WTC11 (cell line): ENCODE measurements at regions not wholly inside any gene's neighbourhood (a gene's known extent, or its start where the extent isn't known, plus 50 kb on each side); places are given as distances from the start of the nearest gene placed in this dataset.

Experiments used
- ATAC-seq: fragments of 200-7000 bp; cut with Tn5 transposase; 2 replicates; pipeline ENCODE4 v1.10.0; 2021; ENCODE audit warnings: mild to moderate bottlenecking, moderate library complexity
- CTCF ChIA-PET: fragments of 300-600 bp; sonication (Branson Sonifier 250); formaldehyde crosslinking; loops from one replicate; lab custom pipeline; 2021; ENCODE audit warnings: antibody characterized with exemption; lab: Charles Lee
- POLR2A ChIA-PET: fragments of 350-600 bp; sonication (Branson Sonifier 250); formaldehyde crosslinking; loops from one replicate; lab custom pipeline; 2021; ENCODE audit warnings: antibody characterized with exemption; lab: Charles Lee
- DNase-seq: peaks from one replicate; pipeline ENCODE4 v3.0.0; 2021; ENCODE audit warnings: low spot score
- H3K27ac Mint-ChIP-seq: 2 replicates; pipeline ENCODE4 v1.8.0; 2021; ENCODE audit warnings: mixed read lengths
- H3K27me3 Mint-ChIP-seq: 2 replicates; pipeline ENCODE4 v1.8.0; 2021; ENCODE audit warnings: low read depth, mild to moderate bottlenecking, moderate library complexity, mixed read lengths
- H3K36me3 Mint-ChIP-seq: 2 replicates; pipeline ENCODE4 v1.8.0; 2021; ENCODE audit warnings: mixed read lengths
- H3K4me1 Mint-ChIP-seq: 2 replicates; pipeline ENCODE4 v1.8.0; 2022; ENCODE audit warnings: mixed read lengths
- H3K4me3 Mint-ChIP-seq: 2 replicates; pipeline ENCODE4 v1.8.0; 2021; ENCODE audit warnings: mild to moderate bottlenecking, moderate library complexity, mixed read lengths
- H3K9me3 Mint-ChIP-seq: 2 replicates; pipeline ENCODE4 v1.8.0; 2021; ENCODE audit warnings: mixed read lengths
- CREM ChIP-seq: sonication (generic); formaldehyde crosslinking; IDR thresholded peaks from 2 replicates; pipeline ENCODE4 v1.8.1; 2022; ENCODE audit warnings: mild to moderate bottlenecking, missing genetic modification reagents, moderate library complexity
- ETV6 ChIP-seq: sonication (generic); formaldehyde crosslinking; IDR thresholded peaks from 2 replicates; pipeline ENCODE4 v1.8.1; 2022; ENCODE audit warnings: mild to moderate bottlenecking, missing genetic modification reagents
- FOXP1 ChIP-seq: sonication (generic); formaldehyde crosslinking; IDR thresholded peaks from 2 replicates; pipeline ENCODE4 v1.8.0; 2022; ENCODE audit warnings: missing genetic modification reagents, mild to moderate bottlenecking, moderate library complexity, borderline replicate concordance
- GTF2I ChIP-seq: fragments of 250-450 bp; sonication (Bioruptor Pico); conservative IDR thresholded peaks from 2 replicates; pipeline ENCODE4 v1.4.0; 2021; ENCODE audit warnings: mild to moderate bottlenecking
- MXD4 ChIP-seq: fragments of 250-450 bp; sonication (Bioruptor Pico); IDR thresholded peaks from 2 replicates; pipeline ENCODE4 v1.8.0; 2021; ENCODE audit warnings: mild to moderate bottlenecking, moderate library complexity, borderline replicate concordance
- MYBL2 ChIP-seq: sonication (generic); formaldehyde crosslinking; IDR thresholded peaks from 2 replicates; pipeline ENCODE4 v1.8.1; 2023; ENCODE audit warnings: mild to moderate bottlenecking, moderate library complexity, missing genetic modification reagents
- NFE2L1 ChIP-seq: sonication (generic); formaldehyde crosslinking; IDR thresholded peaks from 2 replicates; pipeline ENCODE4 v1.8.1; 2023; ENCODE audit warnings: missing genetic modification reagents
- NR1H2 ChIP-seq: sonication (generic); formaldehyde crosslinking; IDR thresholded peaks from 2 replicates; pipeline ENCODE4 v1.9.0; 2021; ENCODE audit warnings: mild to moderate bottlenecking, moderate library complexity, missing genetic modification reagents
- NR3C1 ChIP-seq: sonication (generic); formaldehyde crosslinking; conservative IDR thresholded peaks from 2 replicates; pipeline ENCODE4 v1.8.1; 2023; ENCODE audit warnings: low read depth, mild to moderate bottlenecking, missing genetic modification reagents
- TCF7 ChIP-seq: sonication (generic); formaldehyde crosslinking; IDR thresholded peaks from 2 replicates; pipeline ENCODE4 v1.8.0; 2022; ENCODE audit warnings: mild to moderate bottlenecking, low read depth, missing genetic modification reagents, moderate library complexity
- TEAD1 ChIP-seq: sonication (generic); formaldehyde crosslinking; IDR thresholded peaks from 2 replicates; pipeline ENCODE4 v1.8.0; 2022; ENCODE audit warnings: mild to moderate bottlenecking, missing genetic modification reagents
- ZNF219 ChIP-seq: sonication (generic); formaldehyde crosslinking; IDR thresholded peaks from 2 replicates; pipeline ENCODE4 v1.8.0; 2023; ENCODE audit warnings: missing genetic modification reagents, mild to moderate bottlenecking, borderline replicate concordance
- TF ChIP-seq, protein P1 (sequence below): sonication (generic); formaldehyde crosslinking; IDR thresholded peaks from 2 replicates; pipeline ENCODE4 v1.8.0; 2022; ENCODE audit warnings: mild to moderate bottlenecking, missing genetic modification reagents
- TF ChIP-seq, protein P2 (sequence below): sonication (generic); formaldehyde crosslinking; IDR thresholded peaks from 2 replicates; pipeline ENCODE4 v1.8.0; 2022; ENCODE audit warnings: missing genetic modification reagents
- TF ChIP-seq, protein P3 (sequence below): sonication (generic); formaldehyde crosslinking; IDR thresholded peaks from 2 replicates; pipeline ENCODE4 v1.8.1; 2023; ENCODE audit warnings: mild to moderate bottlenecking, missing genetic modification reagents, borderline replicate concordance
- TF ChIP-seq, protein P4 (sequence below): sonication (generic); formaldehyde crosslinking; IDR thresholded peaks from 2 replicates; pipeline ENCODE4 v1.8.0; 2022; ENCODE audit warnings: mild to moderate bottlenecking, missing genetic modification reagents

DNA sequence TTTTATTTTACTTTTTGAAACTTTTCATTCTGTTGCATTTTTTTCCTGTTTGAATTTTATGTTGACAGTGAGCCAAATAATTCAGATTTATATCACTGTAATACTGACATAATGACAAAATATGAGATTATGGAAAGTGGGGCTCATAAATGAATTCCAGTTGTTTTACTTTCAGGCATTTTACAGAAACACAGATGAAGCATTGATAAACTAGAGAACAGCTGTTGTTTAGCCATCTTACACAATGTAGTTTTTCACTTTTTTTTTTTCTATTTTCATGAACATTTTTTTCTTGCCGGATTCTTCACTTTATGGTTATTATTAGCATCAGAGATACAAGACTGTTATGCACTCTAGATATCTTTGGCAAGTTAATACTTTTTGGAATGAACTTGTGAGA is 91.7 kb upstream of the PAQR3 start:
- peaks cover 13% of the 10 kb centered on the region for H3K4me1 Mint-ChIP-seq
- H3K27me3 Mint-ChIP-seq, result no peaks in the 10 kb centered on the region
- peaks cover 3% of the 10 kb centered on the region for H3K9me3 Mint-ChIP-seq
- ChIA-PET POLR2A (no interaction called here), CTCF (no interaction called here)
- DNase-seq (no peak), ATAC-seq (no peak)
- no peak overlapping the region for H3K4me3 Mint-ChIP-seq
- TF ChIP-seq NFE2L1 (CRISPR knock-in tag), result no peak
- no peak for TF ChIP-seq ETV6
- TF ChIP-seq, protein P1, sequence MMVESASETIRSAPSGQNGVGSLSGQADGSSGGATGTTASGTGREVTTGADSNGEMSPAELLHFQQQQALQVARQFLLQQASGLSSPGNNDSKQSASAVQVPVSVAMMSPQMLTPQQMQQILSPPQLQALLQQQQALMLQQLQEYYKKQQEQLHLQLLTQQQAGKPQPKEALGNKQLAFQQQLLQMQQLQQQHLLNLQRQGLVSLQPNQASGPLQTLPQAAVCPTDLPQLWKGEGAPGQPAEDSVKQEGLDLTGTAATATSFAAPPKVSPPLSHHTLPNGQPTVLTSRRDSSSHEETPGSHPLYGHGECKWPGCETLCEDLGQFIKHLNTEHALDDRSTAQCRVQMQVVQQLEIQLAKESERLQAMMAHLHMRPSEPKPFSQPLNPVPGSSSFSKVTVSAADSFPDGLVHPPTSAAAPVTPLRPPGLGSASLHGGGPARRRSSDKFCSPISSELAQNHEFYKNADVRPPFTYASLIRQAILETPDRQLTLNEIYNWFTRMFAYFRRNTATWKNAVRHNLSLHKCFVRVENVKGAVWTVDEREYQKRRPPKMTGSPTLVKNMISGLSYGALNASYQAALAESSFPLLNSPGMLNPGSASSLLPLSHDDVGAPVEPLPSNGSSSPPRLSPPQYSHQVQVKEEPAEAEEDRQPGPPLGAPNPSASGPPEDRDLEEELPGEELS, result no peak
- TF ChIP-seq, protein P2, sequence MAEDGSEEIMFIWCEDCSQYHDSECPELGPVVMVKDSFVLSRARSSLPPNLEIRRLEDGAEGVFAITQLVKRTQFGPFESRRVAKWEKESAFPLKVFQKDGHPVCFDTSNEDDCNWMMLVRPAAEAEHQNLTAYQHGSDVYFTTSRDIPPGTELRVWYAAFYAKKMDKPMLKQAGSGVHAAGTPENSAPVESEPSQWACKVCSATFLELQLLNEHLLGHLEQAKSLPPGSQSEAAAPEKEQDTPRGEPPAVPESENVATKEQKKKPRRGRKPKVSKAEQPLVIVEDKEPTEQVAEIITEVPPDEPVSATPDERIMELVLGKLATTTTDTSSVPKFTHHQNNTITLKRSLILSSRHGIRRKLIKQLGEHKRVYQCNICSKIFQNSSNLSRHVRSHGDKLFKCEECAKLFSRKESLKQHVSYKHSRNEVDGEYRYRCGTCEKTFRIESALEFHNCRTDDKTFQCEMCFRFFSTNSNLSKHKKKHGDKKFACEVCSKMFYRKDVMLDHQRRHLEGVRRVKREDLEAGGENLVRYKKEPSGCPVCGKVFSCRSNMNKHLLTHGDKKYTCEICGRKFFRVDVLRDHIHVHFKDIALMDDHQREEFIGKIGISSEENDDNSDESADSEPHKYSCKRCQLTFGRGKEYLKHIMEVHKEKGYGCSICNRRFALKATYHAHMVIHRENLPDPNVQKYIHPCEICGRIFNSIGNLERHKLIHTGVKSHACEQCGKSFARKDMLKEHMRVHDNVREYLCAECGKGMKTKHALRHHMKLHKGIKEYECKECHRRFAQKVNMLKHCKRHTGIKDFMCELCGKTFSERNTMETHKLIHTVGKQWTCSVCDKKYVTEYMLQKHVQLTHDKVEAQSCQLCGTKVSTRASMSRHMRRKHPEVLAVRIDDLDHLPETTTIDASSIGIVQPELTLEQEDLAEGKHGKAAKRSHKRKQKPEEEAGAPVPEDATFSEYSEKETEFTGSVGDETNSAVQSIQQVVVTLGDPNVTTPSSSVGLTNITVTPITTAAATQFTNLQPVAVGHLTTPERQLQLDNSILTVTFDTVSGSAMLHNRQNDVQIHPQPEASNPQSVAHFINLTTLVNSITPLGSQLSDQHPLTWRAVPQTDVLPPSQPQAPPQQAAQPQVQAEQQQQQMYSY, result no peak
- TF ChIP-seq ZNF219, result no peak
- no peak for TF ChIP-seq CREM (CRISPR knock-in tag)
- TF ChIP-seq, protein P3, sequence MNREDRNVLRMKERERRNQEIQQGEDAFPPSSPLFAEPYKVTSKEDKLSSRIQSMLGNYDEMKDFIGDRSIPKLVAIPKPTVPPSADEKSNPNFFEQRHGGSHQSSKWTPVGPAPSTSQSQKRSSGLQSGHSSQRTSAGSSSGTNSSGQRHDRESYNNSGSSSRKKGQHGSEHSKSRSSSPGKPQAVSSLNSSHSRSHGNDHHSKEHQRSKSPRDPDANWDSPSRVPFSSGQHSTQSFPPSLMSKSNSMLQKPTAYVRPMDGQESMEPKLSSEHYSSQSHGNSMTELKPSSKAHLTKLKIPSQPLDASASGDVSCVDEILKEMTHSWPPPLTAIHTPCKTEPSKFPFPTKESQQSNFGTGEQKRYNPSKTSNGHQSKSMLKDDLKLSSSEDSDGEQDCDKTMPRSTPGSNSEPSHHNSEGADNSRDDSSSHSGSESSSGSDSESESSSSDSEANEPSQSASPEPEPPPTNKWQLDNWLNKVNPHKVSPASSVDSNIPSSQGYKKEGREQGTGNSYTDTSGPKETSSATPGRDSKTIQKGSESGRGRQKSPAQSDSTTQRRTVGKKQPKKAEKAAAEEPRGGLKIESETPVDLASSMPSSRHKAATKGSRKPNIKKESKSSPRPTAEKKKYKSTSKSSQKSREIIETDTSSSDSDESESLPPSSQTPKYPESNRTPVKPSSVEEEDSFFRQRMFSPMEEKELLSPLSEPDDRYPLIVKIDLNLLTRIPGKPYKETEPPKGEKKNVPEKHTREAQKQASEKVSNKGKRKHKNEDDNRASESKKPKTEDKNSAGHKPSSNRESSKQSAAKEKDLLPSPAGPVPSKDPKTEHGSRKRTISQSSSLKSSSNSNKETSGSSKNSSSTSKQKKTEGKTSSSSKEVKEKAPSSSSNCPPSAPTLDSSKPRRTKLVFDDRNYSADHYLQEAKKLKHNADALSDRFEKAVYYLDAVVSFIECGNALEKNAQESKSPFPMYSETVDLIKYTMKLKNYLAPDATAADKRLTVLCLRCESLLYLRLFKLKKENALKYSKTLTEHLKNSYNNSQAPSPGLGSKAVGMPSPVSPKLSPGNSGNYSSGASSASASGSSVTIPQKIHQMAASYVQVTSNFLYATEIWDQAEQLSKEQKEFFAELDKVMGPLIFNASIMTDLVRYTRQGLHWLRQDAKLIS (CRISPR knock-in tag), result no peak
- TF ChIP-seq MYBL2 (CRISPR knock-in tag), result no peak
- H3K36me3 Mint-ChIP-seq, result no peaks in the 10 kb centered on the region
- H3K27ac Mint-ChIP-seq, result no peak overlapping the region

DNA sequence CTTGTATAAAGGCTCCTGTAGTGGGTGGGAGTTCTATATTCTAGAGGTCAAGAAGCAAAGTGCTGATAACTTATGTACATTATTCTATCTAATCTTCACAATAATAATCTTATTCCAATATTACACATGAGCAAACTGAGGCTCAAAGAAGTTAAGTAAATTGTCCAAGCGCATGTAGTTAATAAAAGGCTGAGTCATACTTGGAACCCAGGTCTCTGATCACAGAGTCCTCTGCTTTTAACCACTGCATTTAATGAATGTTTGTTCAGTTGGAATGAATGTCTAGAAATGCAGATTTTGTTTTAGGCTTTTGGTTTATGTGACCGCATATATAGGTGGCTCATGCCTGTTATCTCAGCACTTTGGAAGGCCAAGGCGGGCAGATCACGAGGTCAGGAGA is 88.4 kb upstream of the PAQR3 start:
- Mint-ChIP-seq H3K4me3 (no peak overlapping the region), H3K36me3 (no peaks in the 10 kb centered on the region), H3K27me3 (no peaks in the 10 kb centered on the region), H3K4me1 (peaks cover 13% of the 10 kb centered on the region), H3K27ac (no peak overlapping the region), H3K9me3 (peaks cover 3% of the 10 kb centered on the region)
- ChIA-PET CTCF (no interaction called here), POLR2A (no interaction called here)
- ATAC-seq, result no peak
- no peak for DNase-seq
- TF ChIP-seq MXD4 (CRISPR knock-in tag) (no peak), TCF7 (no peak), GTF2I (CRISPR knock-in tag) (no peak), NR1H2 (no peak), TEAD1 (CRISPR knock-in tag) (no peak), NR3C1 (CRISPR knock-in tag) (no peak), FOXP1 (CRISPR knock-in tag) (no peak)
- TF ChIP-seq, protein P4, sequence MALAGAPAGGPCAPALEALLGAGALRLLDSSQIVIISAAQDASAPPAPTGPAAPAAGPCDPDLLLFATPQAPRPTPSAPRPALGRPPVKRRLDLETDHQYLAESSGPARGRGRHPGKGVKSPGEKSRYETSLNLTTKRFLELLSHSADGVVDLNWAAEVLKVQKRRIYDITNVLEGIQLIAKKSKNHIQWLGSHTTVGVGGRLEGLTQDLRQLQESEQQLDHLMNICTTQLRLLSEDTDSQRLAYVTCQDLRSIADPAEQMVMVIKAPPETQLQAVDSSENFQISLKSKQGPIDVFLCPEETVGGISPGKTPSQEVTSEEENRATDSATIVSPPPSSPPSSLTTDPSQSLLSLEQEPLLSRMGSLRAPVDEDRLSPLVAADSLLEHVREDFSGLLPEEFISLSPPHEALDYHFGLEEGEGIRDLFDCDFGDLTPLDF (CRISPR knock-in tag), result no peak
- TF ChIP-seq, protein P1, result no peak
